ENCODE measurements at regions not wholly inside any gene's neighbourhood (a gene's known extent, or its start where the extent isn't known, plus 50 kb on each side); places are given as distances from the start of the nearest gene placed in this dataset.

GRCh38 chr1:87820668-87821334, 492.1 kb downstream of the LMO4 start:
- no peak for DNase-seq (ENCODE audit: low spot score)

GRCh38 chr1:87821335-87821697, 492.6 kb downstream of the LMO4 start:
- no peak for DNase-seq (ENCODE audit: low spot score)

GRCh38 chr1:87826681-87827251, 498.1 kb downstream of the LMO4 start:
- peak; percentile 74 for DNase-seq (ENCODE audit: low spot score)

- DNase-seq (ENCODE audit: low spot score) = no peak
Observed at GRCh38 chr1:87829360-87829759, 500.7 kb downstream of the LMO4 start.

- no peak for DNase-seq (ENCODE audit: low spot score)
Observed at GRCh38 chr1:87830432-87830978, 501.8 kb downstream of the LMO4 start.

GRCh38 chr1:87833166-87833565, 504.5 kb downstream of the LMO4 start:
- DNase-seq (ENCODE audit: low spot score) = no peak

GRCh38 chr1:87834151-87834550, 505.5 kb downstream of the LMO4 start:
- DNase-seq (ENCODE audit: low spot score) = no peak

- DNase-seq (ENCODE audit: low spot score) = no peak
Observed at GRCh38 chr1:87834941-87835340, 506.3 kb downstream of the LMO4 start.

- no peak for DNase-seq (ENCODE audit: low spot score)
Observed at GRCh38 chr1:87840767-87841166, 512.1 kb downstream of the LMO4 start.

GRCh38 chr1:87841332-87841731, 512.7 kb downstream of the LMO4 start:
- no peak for DNase-seq (ENCODE audit: low spot score)

- no peak for DNase-seq (ENCODE audit: low spot score)
Observed at GRCh38 chr1:87842156-87842555, 513.5 kb downstream of the LMO4 start.

- no peak for DNase-seq (ENCODE audit: low spot score)
Observed at GRCh38 chr1:87844251-87844650, 515.6 kb downstream of the LMO4 start.

- no peak for DNase-seq (ENCODE audit: low spot score)
Observed at GRCh38 chr1:87851490-87851889, 522.8 kb downstream of the LMO4 start.

GRCh38 chr1:87852410-87853161, 523.9 kb downstream of the LMO4 start:
- no peak for DNase-seq (ENCODE audit: low spot score)

- DNase-seq (ENCODE audit: low spot score) = peak; percentile 9
Observed at GRCh38 chr1:87853576-87854351, 525.1 kb downstream of the LMO4 start.

GRCh38 chr1:87863317-87863716, 534.6 kb downstream of the LMO4 start:
- no peak for DNase-seq (ENCODE audit: low spot score)

- DNase-seq (ENCODE audit: low spot score) = no peak
Observed at GRCh38 chr1:87864676-87865075, 536.0 kb downstream of the LMO4 start.

- no peak for DNase-seq (ENCODE audit: low spot score)
Observed at GRCh38 chr1:87866416-87866815, 537.7 kb downstream of the LMO4 start.

- DNase-seq (ENCODE audit: low spot score) = peak; percentile 61
Observed at GRCh38 chr1:87867626-87868025, 538.9 kb downstream of the LMO4 start.

GRCh38 chr1:87869567-87869966, 540.9 kb downstream of the LMO4 start:
- peak; percentile 65 for DNase-seq (ENCODE audit: low spot score)

- DNase-seq (ENCODE audit: low spot score) = no peak
Observed at GRCh38 chr1:87872189-87872588, 543.5 kb downstream of the LMO4 start.

GRCh38 chr1:87872692-87873091, 544.0 kb downstream of the LMO4 start:
- DNase-seq (ENCODE audit: low spot score) = no peak
